ENCODE measurements at regions not wholly inside any gene's neighbourhood (a gene's known extent, or its start where the extent isn't known, plus 50 kb on each side); places are given as distances from the start of the nearest gene placed in this dataset.

DNA sequence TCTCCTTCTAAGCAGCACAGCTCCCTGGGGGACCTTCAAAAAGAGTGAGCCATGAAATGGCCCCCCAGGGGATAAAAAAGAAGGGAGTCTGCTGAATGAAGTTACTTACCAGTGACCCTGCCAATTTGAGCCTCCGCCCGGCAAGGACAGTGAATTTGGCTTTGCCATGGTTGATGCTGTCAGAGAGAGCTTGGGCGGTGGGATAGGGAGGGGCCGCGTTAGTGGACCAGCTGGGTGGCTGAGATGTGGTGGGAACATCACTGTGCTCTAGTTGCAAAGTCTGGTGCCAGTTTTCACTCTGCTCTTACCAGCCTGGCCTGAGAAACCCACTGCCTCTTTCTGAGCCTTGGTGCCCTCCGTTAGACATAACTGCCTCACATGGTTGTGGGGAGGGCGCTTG lies 114.6 kb downstream of the MRM1 start:
- no peak for DNase-seq
- Histone ChIP-seq H3K4me1 (ENCODE audit: control insufficient read depth, insufficient read depth, low read length) (no peaks in the 10 kb centered on the region), H3K4me3 (ENCODE audit: low read length) (no peak overlapping the region), H3K27me3 (ENCODE audit: control insufficient read depth, insufficient read depth) (no peaks in the 10 kb centered on the region), H3K9me3 (ENCODE audit: control insufficient read depth, low read length) (no peaks in the 10 kb centered on the region), H3K27ac (ENCODE audit: low read length) (no peak overlapping the region)
- no peak for ATAC-seq
- intact Hi-C loops (cut with DNase I) = no loop called here
- WGBS = 88% methylated on average over 7 of the region's 7 CpGs

DNA sequence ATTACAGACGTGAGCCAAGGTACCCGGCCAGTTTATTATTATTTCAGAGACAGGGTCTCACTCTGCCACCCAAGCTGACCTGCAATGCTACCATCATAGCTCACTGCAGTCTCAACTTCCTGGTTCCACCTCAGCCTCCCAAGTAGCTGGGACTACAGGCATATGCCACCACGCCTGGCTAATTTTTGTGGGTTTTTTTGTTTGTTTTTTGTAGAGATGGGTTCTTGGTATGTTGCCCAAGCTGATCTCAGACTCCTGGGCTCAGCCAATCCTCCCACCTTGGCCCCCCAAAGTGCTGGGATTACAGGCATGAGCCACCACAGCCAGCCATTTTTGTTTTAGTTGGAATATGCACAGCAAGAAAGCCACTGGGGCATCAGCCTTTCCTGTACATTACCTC lies 115.7 kb downstream of the MRM1 start:
- H3K9me3 ChIP-seq (ENCODE audit: control insufficient read depth, low read length) = no peaks in the 10 kb centered on the region
- intact Hi-C loops (cut with DNase I) = no loop called here
- H3K27me3 ChIP-seq (ENCODE audit: control insufficient read depth, insufficient read depth) = no peaks in the 10 kb centered on the region
- no peak for ATAC-seq
- no peak overlapping the region for H3K27ac ChIP-seq (ENCODE audit: low read length)
- DNase-seq = no peak
- 80% methylated on average over 3 of the region's 3 CpGs for WGBS
- no peaks in the 10 kb centered on the region for H3K4me1 ChIP-seq (ENCODE audit: control insufficient read depth, insufficient read depth, low read length)
- H3K4me3 ChIP-seq (ENCODE audit: low read length) = no peak overlapping the region

DNA sequence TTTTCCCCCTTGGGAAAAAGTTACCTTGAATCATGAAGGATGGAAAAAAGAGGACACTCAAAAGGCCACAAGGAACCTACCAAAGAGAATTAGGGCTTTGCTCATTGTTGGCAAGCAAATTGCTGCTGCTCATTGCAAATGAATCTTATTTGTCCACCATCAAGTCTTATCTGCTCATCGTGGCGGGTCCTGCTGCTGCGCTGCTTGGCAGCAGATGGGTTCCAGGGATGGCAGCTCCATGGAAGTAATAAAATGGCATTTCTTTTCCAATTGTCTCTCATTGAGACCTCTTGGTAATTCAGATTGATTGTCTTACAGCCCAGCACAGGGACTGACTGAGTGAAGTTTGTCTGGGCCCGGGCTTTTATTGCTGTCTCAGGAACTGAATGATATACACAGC lies 118.7 kb downstream of the MRM1 start:
- ATAC-seq (no peak), DNase-seq (no peak)
- H3K4me3 ChIP-seq (ENCODE audit: low read length) = no peak overlapping the region
- H3K4me1 ChIP-seq (ENCODE audit: control insufficient read depth, insufficient read depth, low read length) = no peaks in the 10 kb centered on the region
- 89% methylated on average over 4 of the region's 4 CpGs for WGBS
- no peaks in the 10 kb centered on the region for H3K27me3 ChIP-seq (ENCODE audit: control insufficient read depth, insufficient read depth)
- H3K9me3 ChIP-seq (ENCODE audit: control insufficient read depth, low read length) = no peaks in the 10 kb centered on the region
- intact Hi-C loops (cut with DNase I) = no loop called here
- no peak overlapping the region for H3K27ac ChIP-seq (ENCODE audit: low read length)

DNA sequence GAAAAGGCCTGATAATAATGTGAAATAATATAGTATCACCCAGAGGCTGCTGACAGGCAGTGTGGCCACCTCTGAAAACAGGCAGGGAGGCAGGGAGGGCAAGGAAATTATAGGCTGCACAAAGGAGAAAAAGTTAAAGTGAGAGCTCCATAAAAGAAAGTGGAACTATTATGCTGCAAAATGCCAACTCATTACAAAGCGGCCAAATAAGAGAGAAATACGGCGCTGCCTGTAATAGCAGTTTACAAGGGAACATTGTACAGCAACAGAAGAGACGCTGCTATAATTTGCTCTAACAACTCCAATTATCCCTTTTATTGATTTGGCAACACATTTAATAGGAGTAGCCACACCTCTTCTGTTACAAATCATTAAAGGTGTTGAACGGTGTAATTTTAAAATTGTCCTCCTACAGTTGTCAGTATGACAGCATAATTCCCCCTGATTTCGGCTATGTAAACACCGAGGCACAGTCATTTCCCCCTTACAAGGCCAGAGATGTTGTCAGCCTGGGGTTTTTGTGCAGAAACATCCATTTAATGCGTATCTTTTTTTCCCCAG lies 120.3 kb downstream of the MRM1 start:
- Histone ChIP-seq H3K9me3 (ENCODE audit: control insufficient read depth, low read length) (no peaks in the 10 kb centered on the region), H3K27ac (ENCODE audit: low read length) (no peak overlapping the region), H3K27me3 (ENCODE audit: control insufficient read depth, insufficient read depth) (no peaks in the 10 kb centered on the region), H3K4me3 (ENCODE audit: low read length) (peak overlapping the region; percentile 30), H3K4me1 (ENCODE audit: control insufficient read depth, insufficient read depth, low read length) (no peaks in the 10 kb centered on the region)
- DNase-seq = no peak
- intact Hi-C loops (cut with DNase I) = no loop called here
- 45% methylated on average over 8 of the region's 8 CpGs for WGBS
- ATAC-seq = no peak

DNA sequence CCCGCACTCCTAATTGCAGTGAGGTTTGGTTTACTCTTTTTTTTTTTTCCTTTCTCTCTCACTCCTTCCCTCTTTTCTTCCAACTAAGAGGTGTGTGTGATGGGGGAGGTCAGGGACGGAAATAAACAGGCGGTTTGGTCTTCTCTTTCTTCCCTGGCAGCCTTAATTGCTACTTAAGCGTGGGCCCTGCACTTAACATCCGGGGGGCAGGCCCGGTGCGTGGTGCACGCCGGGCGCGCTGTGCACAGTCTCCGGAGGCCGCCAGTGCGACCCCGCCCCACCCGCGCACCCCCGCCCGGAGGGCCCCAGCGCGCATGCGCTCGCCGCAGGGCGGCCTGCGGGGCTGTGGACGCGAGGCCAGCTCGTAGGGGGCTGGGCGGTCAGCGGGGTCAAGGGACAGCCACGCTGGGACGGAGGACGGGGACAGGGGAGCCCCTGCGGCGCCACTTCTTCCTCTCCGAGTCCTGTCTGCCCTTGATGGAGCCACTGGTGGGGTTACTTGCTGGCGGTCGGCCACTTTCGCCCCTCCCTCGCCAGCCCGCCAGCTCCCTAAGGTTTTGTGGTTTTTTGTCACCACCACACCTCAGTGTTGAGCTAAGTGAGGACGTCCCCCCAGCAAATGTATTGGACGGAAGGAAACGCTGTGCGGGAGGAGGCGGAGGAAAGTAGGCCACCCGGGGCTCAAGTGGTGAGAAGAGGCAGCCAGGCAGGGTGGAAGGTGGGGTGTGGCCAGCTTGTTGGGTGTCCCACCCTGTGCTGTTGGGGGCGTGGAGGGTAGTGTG lies 120.9 kb downstream of the MRM1 start:
- Histone ChIP-seq H3K4me3 (ENCODE audit: low read length) (peak overlapping the region; percentile 30), H3K27me3 (ENCODE audit: control insufficient read depth, insufficient read depth) (no peaks in the 10 kb centered on the region), H3K9me3 (ENCODE audit: control insufficient read depth, low read length) (no peaks in the 10 kb centered on the region), H3K4me1 (ENCODE audit: control insufficient read depth, insufficient read depth, low read length) (no peaks in the 10 kb centered on the region), H3K27ac (ENCODE audit: low read length) (no peak overlapping the region)
- intact Hi-C loops (cut with DNase I) = no loop called here
- peak; percentile 91 to 94 for ATAC-seq
- peak; percentile 64 to 88 (median 87) for DNase-seq
- 7% methylated on average over 49 of the region's 49 CpGs for WGBS

DNA sequence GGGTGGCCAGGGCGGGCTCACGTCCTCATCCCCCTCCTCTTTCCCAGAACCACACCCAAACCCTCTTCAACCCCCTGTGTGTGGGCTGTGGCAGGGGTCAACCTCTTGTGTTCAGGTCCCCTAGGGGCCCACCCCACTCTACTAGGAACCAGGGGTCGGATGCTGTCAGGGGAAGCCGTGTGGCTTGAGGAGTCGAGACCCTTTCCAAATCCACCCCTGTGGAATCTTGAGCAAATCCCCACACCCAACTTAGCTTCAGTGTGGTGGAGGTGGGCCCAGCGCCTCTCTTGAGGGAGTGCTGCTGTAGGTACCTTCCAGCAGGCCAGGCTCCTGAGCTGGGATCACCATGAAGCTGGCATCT lies 121.5 kb downstream of the MRM1 start:
- ATAC-seq (no peak), DNase-seq (no peak)
- no peak overlapping the region for H3K4me3 ChIP-seq (ENCODE audit: low read length)
- no peak overlapping the region for H3K27ac ChIP-seq (ENCODE audit: low read length)
- intact Hi-C loops (cut with DNase I) = no loop called here
- H3K27me3 ChIP-seq (ENCODE audit: control insufficient read depth, insufficient read depth) = no peaks in the 10 kb centered on the region
- no peaks in the 10 kb centered on the region for H3K9me3 ChIP-seq (ENCODE audit: control insufficient read depth, low read length)
- no peaks in the 10 kb centered on the region for H3K4me1 ChIP-seq (ENCODE audit: control insufficient read depth, insufficient read depth, low read length)
- 76% methylated on average over 6 of the region's 6 CpGs for WGBS

DNA sequence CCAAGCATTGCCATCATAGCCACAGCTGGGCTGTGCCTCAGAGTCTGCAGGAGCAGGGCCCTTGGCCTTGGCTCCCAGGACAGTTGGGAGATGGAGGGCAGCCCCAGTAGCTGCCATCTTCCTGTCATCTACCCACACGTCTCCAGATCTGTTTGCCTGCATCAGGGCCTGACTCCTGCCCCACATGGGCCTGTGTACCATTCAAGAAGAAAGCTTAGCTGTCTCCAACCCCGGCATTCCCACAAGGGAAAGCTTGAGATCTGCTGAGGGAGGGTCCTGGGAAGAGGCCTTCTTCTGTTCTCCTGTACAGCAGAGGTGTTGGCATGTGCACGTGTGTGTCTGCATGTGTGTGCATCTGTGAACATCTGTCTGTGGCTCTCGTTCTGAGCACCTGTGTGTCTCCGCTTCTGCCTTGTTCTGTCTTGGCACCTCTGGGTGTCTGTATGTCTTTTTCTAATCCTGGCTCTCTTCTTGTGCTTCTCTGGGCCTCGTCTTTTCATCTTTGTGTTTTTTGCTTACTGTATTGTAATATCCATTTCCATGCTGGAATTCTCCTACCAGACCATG lies 122.2 kb downstream of the MRM1 start:
- Histone ChIP-seq H3K9me3 (ENCODE audit: control insufficient read depth, low read length) (no peaks in the 10 kb centered on the region), H3K27me3 (ENCODE audit: control insufficient read depth, insufficient read depth) (no peaks in the 10 kb centered on the region), H3K4me3 (ENCODE audit: low read length) (no peak overlapping the region), H3K4me1 (ENCODE audit: control insufficient read depth, insufficient read depth, low read length) (no peaks in the 10 kb centered on the region), H3K27ac (ENCODE audit: low read length) (no peak overlapping the region)
- ATAC-seq (no peak), DNase-seq (no peak)
- WGBS = 62% methylated on average over 6 of the region's 6 CpGs
- intact Hi-C loops (cut with DNase I) = no loop called here

DNA sequence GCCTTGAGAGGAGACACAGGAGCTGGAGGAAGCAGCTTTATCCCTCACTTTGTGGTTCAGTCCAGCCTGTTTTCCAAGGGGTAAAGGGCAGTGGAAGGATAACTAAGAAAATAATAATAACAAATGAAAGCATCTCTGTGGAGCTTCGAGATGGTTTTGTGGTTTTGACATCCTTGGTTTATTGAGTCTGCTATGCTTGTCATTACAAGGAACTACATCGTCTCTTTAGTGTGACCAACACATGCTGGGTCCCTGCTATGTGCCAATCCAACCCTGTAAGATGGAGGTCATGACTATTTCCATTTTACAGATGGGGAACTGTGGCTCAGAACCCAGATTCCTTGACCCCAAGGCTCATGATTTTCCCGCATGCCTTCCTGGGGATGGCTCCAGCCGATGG lies 124.8 kb downstream of the MRM1 start:
- Histone ChIP-seq H3K9me3 (ENCODE audit: control insufficient read depth, low read length) (no peaks in the 10 kb centered on the region), H3K27me3 (ENCODE audit: control insufficient read depth, insufficient read depth) (no peaks in the 10 kb centered on the region), H3K27ac (ENCODE audit: low read length) (no peak overlapping the region), H3K4me1 (ENCODE audit: control insufficient read depth, insufficient read depth, low read length) (no peaks in the 10 kb centered on the region), H3K4me3 (ENCODE audit: low read length) (no peak overlapping the region)
- intact Hi-C loops (cut with DNase I) = no loop called here
- DNase-seq = no peak
- ATAC-seq = no peak
- WGBS = 89% methylated on average over 4 of the region's 4 CpGs

DNA sequence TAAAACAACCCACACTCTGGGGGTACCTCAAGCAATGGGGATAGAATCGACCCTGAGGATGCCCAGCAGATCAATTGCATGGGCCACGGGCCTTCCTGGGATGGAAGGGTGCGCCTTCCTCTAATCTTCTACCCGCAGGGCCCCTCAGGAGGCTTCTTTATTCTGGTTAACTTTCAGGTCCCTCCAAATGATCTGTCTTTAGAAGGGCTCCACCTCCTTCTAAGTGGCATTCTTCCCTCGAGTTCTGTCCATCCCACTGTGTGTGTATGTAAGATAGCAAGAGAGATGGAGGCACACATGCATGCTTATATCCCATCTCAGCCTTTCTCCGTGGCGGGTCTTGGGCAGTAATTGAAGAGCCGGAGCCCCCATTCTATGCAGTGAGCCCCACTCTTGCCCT lies 125.7 kb downstream of the MRM1 start:
- H3K9me3 ChIP-seq (ENCODE audit: control insufficient read depth, low read length) = no peaks in the 10 kb centered on the region
- DNase-seq (no peak), ATAC-seq (no peak)
- WGBS = 88% methylated on average over 8 of the region's 8 CpGs
- H3K27me3 ChIP-seq (ENCODE audit: control insufficient read depth, insufficient read depth) = no peaks in the 10 kb centered on the region
- H3K27ac ChIP-seq (ENCODE audit: low read length) = no peak overlapping the region
- H3K4me3 ChIP-seq (ENCODE audit: low read length) = no peak overlapping the region
- no peaks in the 10 kb centered on the region for H3K4me1 ChIP-seq (ENCODE audit: control insufficient read depth, insufficient read depth, low read length)
- intact Hi-C loops (cut with DNase I) = no loop called here

DNA sequence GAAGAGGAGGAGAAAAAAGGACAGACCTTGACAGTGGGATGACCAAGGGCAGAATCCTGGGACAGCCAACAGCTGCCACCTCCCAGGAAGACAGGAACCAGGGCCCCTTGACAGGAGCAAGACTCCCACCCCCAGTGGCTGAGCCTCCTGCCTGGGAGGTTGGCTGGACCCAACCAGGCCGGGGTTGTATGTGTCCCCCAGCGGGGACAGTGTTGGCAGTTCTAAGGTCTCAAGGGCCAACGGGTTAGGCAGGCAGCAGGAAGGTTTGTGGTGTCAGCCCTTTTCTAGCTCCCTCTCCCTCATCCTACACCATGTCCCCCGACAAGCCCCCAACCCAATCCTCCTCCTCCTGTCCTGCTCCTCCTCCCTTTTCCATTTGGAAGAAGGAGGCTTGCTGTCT lies 126.2 kb downstream of the MRM1 start:
- DNase-seq (no peak), ATAC-seq (no peak)
- no peak overlapping the region for H3K4me3 ChIP-seq (ENCODE audit: low read length)
- intact Hi-C loops (cut with DNase I) = no loop called here
- 32% methylated on average over 4 of the region's 4 CpGs for WGBS
- no peaks in the 10 kb centered on the region for H3K27me3 ChIP-seq (ENCODE audit: control insufficient read depth, insufficient read depth)
- no peaks in the 10 kb centered on the region for H3K4me1 ChIP-seq (ENCODE audit: control insufficient read depth, insufficient read depth, low read length)
- no peak overlapping the region for H3K27ac ChIP-seq (ENCODE audit: low read length)
- no peaks in the 10 kb centered on the region for H3K9me3 ChIP-seq (ENCODE audit: control insufficient read depth, low read length)

DNA sequence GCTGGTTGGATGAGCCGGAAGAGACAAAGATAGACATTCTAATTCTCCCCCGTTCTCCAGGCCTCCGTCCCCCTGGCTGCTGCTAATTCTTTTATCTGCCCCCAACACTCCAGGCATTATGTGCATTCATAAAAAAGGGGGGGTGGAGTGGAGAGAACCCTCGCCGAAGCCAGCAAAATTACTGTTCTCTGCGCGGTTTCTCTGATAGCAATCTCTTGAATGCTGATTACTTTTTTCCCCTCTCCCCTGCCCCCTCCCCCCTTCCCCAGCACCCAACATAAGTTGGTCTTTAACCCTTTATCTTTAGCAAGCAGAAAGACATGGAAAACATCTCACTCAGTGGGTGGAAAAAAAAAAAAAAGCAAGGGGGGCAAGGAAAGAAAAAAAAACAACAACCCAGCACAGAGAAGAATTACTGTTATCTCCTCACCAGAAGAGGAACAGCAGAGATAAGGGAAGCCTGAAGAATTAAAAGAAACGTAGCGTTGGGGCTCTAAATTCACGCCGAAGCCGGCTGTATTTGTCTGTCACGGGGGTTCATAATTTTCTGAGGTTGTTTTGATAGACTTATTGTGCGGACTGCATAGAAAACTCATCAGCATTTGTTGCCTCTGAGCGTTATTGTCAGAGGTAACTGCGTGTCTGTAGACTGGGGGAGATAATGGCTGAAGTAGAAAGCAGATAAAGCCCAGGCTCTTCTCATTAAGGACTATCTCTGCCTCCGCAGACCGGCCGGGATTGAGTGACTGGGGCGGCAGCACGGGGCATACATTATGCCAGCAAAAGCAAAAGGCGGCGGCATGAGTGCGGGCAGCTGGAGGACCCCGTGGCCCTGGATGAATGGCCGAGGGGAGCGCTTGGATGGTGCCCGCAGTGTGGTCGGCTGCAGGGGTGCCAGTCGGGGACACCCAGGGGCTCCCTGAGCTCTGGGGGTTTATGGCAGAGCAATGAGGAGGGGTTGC lies 126.9 kb downstream of the MRM1 start:
- WGBS = 8% methylated on average over 30 of the region's 30 CpGs

More for the DNA sequence above, 126.9 kb downstream of the MRM1 start:
- no peaks in the 10 kb centered on the region for H3K27me3 ChIP-seq (ENCODE audit: control insufficient read depth, insufficient read depth)
- H3K27ac ChIP-seq (ENCODE audit: low read length) = no peak overlapping the region
- intact Hi-C loops (cut with DNase I) = no loop called here
- no peaks in the 10 kb centered on the region for H3K9me3 ChIP-seq (ENCODE audit: control insufficient read depth, low read length)
- ATAC-seq = no peak
- H3K4me3 ChIP-seq (ENCODE audit: low read length) = no peak overlapping the region
- peak in 1 of 3 donors; percentile 51 for DNase-seq
- H3K4me1 ChIP-seq (ENCODE audit: control insufficient read depth, insufficient read depth, low read length) = no peaks in the 10 kb centered on the region
